ENCODE measurements at regions not wholly inside any gene's neighbourhood (a gene's known extent, or its start where the extent isn't known, plus 50 kb on each side); places are given as distances from the start of the nearest gene placed in this dataset.
"Not testable (repeated sequence)": the region's sequence is repeated elsewhere in the genome, so short reads cannot be mapped to it uniquely, and the experiment has no call there.

GRCh38 chr13:61531383-61532065, 115.9 kb upstream of the PCDH20 start:
- no peak for DNase-seq

- DNase-seq = not testable (repeated sequence)
Measured at GRCh38 chr13:61519214-61519613, 103.6 kb upstream of the PCDH20 start.

GRCh38 chr13:61508936-61509335, 93.3 kb upstream of the PCDH20 start:
- DNase-seq = no peak

- DNase-seq = no peak
Measured at GRCh38 chr13:61500176-61500575, 84.5 kb upstream of the PCDH20 start.

GRCh38 chr13:61495648-61496047, 80.0 kb upstream of the PCDH20 start:
- DNase-seq = no peak

GRCh38 chr13:61493556-61493955, 77.9 kb upstream of the PCDH20 start:
- DNase-seq = not testable (repeated sequence)

GRCh38 chr13:61486496-61486895, 70.8 kb upstream of the PCDH20 start:
- no peak for DNase-seq

- no peak for DNase-seq
Measured at GRCh38 chr13:61485128-61485765, 69.6 kb upstream of the PCDH20 start.

- no peak for DNase-seq
Measured at GRCh38 chr13:61477619-61478018, 62.0 kb upstream of the PCDH20 start.

- DNase-seq = no peak
Measured at GRCh38 chr13:61470786-61471185, 55.1 kb upstream of the PCDH20 start.

GRCh38 chr13:61466280-61466679, 50.6 kb upstream of the PCDH20 start:
- DNase-seq = no peak
